ENCODE measurements at regions not wholly inside any gene's neighbourhood (a gene's known extent, or its start where the extent isn't known, plus 50 kb on each side); places are given as distances from the start of the nearest gene placed in this dataset.

GRCh38 chr5:12647613-12648012, 743.4 kb upstream of the CTNND2 start:
- no peaks in the 10 kb centered on the region for H3K27me3 ChIP-seq (ENCODE audit: insufficient read depth, poor library complexity, severe bottlenecking)
- DNase-seq (ENCODE audit: low read depth in 1 of 2, low spot score in 1 of 2) = no peak
- no peak for TF ChIP-seq GABPA (IDR thresholded peaks at IDR 0.05; ENCODE audit: low read depth)
- TF ChIP-seq SPI1 (IDR thresholded peaks at IDR 0.05; ENCODE audit: borderline replicate concordance, low read depth) = no peak
- no peak for TF ChIP-seq POLR2AphosphoS5 (IDR thresholded peaks at IDR 0.05; ENCODE audit: low read depth)
- H3K27ac ChIP-seq (replicated peaks) = no peak overlapping the region
- H3K4me3 ChIP-seq (replicated peaks; ENCODE audit: insufficient read depth, low read length) = no peak overlapping the region

GRCh38 chr5:12645582-12645981, 741.3 kb upstream of the CTNND2 start:
- H3K4me3 ChIP-seq (replicated peaks; ENCODE audit: insufficient read depth, low read length) = no peak overlapping the region
- H3K27ac ChIP-seq (replicated peaks) = no peak overlapping the region
- DNase-seq (ENCODE audit: low read depth in 1 of 2, low spot score in 1 of 2) = no peak
- H3K27me3 ChIP-seq (ENCODE audit: insufficient read depth, poor library complexity, severe bottlenecking) = no peaks in the 10 kb centered on the region
- no peak for TF ChIP-seq GABPA (IDR thresholded peaks at IDR 0.05; ENCODE audit: low read depth)
- no peak for TF ChIP-seq SPI1 (IDR thresholded peaks at IDR 0.05; ENCODE audit: borderline replicate concordance, low read depth)
- no peak for TF ChIP-seq CTCF (IDR thresholded peaks at IDR 0.05; ENCODE audit: insufficient read depth, low read length)
- TF ChIP-seq REST (IDR thresholded peaks at IDR 0.05; ENCODE audit: insufficient replicate concordance, low read depth) = no peak
- TF ChIP-seq POLR2AphosphoS5 (IDR thresholded peaks at IDR 0.05; ENCODE audit: low read depth) = no peak

GRCh38 chr5:12636209-12636608, 732.0 kb upstream of the CTNND2 start:
- no peaks in the 10 kb centered on the region for H3K27me3 ChIP-seq (ENCODE audit: insufficient read depth, poor library complexity, severe bottlenecking)
- TF ChIP-seq CTCF (IDR thresholded peaks at IDR 0.05; ENCODE audit: insufficient read depth, low read length) (no peak), SPI1 (IDR thresholded peaks at IDR 0.05; ENCODE audit: borderline replicate concordance, low read depth) (no peak), REST (IDR thresholded peaks at IDR 0.05; ENCODE audit: insufficient replicate concordance, low read depth) (no peak), GABPA (IDR thresholded peaks at IDR 0.05; ENCODE audit: low read depth) (no peak), POLR2AphosphoS5 (IDR thresholded peaks at IDR 0.05; ENCODE audit: low read depth) (no peak)
- no peak overlapping the region for H3K4me3 ChIP-seq (replicated peaks; ENCODE audit: insufficient read depth, low read length)
- DNase-seq (ENCODE audit: low read depth in 1 of 2, low spot score in 1 of 2) = no peak
- H3K27ac ChIP-seq (replicated peaks) = no peak overlapping the region

GRCh38 chr5:12626556-12626955, 722.3 kb upstream of the CTNND2 start:
- no peaks in the 10 kb centered on the region for H3K27me3 ChIP-seq (ENCODE audit: insufficient read depth, poor library complexity, severe bottlenecking)
- H3K27ac ChIP-seq (replicated peaks) = no peak overlapping the region
- no peak for DNase-seq (ENCODE audit: low read depth in 1 of 2, low spot score in 1 of 2)
- no peak for TF ChIP-seq POLR2AphosphoS5 (IDR thresholded peaks at IDR 0.05; ENCODE audit: low read depth)
- no peak for TF ChIP-seq SPI1 (IDR thresholded peaks at IDR 0.05; ENCODE audit: borderline replicate concordance, low read depth)
- no peak for TF ChIP-seq REST (IDR thresholded peaks at IDR 0.05; ENCODE audit: insufficient replicate concordance, low read depth)
- no peak for TF ChIP-seq GABPA (IDR thresholded peaks at IDR 0.05; ENCODE audit: low read depth)
- TF ChIP-seq CTCF (IDR thresholded peaks at IDR 0.05; ENCODE audit: insufficient read depth, low read length) = no peak
- no peak overlapping the region for H3K4me3 ChIP-seq (replicated peaks; ENCODE audit: insufficient read depth, low read length)
